GM21529 (cell line): ENCODE measurements at regions not wholly inside any gene's neighbourhood (a gene's known extent, or its start where the extent isn't known, plus 50 kb on each side); places are given as distances from the start of the nearest gene placed in this dataset.

Source experiments
- ATAC-seq: cut with Tn5 transposase; IDR thresholded peaks from one replicate; pipeline ENCODE4 v1.9.1; 2021; ENCODE audit not compliant: unreplicated experiment

GRCh38 chr6:153275997-153276396 lies 144.9 kb upstream of the RGS17 start:
- no peak for ATAC-seq

GRCh38 chr6:153272201-153272980 lies 141.3 kb upstream of the RGS17 start:
- no peak for ATAC-seq

GRCh38 chr6:153263489-153263888 lies 132.4 kb upstream of the RGS17 start:
- ATAC-seq: no peak

DNA sequence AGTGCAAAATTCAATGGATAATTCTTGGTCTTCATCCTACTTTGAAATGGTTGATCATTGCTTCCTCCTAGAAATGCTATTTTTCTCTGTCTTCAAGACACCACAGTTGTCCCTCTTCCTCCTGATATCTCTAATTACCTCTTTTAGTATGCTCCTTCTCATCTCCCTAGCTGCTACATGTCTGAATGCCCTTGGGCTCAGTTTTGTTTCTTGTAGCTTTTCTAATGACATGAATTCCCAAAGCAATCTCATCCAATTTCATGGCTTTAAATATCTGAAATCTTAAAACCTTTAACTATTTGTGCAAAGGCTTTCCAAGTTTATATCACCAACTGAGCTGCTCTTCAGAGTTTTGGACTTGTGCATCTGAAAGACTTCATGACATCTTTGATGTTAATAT lies 120.2 kb upstream of the RGS17 start:
- ATAC-seq: no peak

- ATAC-seq: no peak
These were observed 106.6 kb upstream of the RGS17 start for GRCh38 chr6:153237670-153238069.

GRCh38 chr6:153231048-153231646 lies 100.1 kb upstream of the RGS17 start:
- ATAC-seq: no peak

DNA sequence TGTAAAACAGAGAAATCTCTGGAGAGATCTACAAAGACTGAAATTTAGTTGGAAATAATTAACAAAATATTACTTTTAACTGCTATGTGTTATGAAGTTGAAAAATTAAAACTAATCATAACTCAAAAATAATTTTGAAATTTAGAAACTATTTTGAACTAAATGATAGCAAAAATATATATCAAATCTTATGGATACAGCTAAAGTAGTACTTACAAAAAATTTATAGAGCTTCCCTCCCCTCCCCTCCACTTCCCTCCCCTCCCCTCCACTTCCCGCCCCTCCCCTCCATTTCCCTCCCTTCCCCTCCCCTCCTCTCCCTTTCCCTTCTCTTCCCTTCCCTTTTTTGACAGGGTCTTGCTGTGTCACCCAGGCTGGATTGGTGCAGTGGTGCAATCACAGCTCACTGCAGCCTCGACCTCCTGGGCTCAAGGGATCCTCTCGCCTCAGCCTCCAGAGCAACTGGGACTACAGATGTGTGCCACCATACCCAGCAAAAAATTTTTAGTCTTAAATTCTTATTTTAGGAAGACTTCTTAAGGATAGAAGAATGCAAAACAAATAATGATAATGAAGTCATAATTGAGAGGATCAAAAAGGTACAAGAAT lies 87.2 kb upstream of the RGS17 start:
- ATAC-seq: no peak

DNA sequence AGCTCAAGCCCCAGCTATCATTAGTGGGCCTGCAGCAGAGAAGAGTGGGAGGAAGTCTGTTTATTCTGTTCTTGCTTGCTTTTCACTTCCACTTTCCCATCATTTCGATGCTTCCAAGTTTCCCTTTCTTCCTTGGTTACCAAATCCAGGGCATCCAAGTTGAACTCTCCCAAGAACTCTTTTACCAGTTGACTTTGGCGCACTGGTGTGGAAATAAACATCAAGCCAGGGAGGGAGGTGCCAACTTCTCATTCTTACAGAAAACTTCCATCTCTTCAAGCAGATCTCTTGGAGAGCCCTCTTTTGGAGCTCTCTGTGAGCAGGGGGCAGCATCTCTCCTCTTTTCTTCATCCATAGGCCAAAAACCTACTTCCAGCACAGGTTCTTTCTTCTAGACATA lies 85.7 kb upstream of the RGS17 start:
- ATAC-seq: no peak

- ATAC-seq: no peak
These were observed 84.2 kb upstream of the RGS17 start for GRCh38 chr6:153215242-153215641.

- no peak for ATAC-seq
These were observed 83.4 kb upstream of the RGS17 start for GRCh38 chr6:153214436-153214835.

DNA sequence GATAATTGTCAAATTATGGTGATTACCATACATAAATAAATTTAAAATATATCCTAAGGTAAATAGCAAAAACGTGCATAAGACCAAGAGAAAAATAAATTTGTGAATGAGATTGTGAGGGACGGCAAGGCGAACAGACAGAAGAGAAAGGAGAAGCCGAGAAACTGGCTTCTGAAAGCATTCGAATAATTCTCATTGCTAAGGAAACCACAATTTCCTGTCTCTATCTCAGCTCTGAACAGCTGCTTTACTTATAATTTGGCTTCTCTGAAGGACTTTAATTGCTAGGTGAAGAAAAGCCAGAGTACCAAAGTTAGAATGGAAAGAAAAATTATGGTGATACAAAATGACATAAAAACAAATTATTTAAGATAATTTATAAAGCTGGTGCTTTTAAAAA lies 79.0 kb upstream of the RGS17 start:
- ATAC-seq: peak; percentile 86

DNA sequence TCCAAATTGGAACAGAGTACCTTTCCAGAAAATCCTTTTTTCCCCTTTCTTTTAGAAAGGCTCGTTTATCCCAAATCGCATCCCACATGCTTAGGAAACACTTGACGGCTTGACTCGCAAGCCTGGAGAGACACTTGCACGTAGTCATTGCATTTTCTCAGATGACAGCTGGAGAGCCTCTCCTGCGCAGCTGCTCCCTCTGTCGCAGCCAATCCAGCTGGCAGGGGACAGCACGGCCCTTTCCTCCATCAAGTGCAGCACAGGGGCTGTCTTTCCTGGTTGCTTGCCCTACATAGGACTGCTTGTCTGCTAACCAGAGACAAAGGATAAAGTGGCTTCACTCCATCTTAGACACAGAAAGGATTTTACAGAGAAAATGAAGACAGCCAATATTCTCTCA lies 77.6 kb upstream of the RGS17 start:
- no peak for ATAC-seq

GRCh38 chr6:153207617-153208016 lies 76.5 kb upstream of the RGS17 start:
- ATAC-seq: no peak

- no peak for ATAC-seq
These were observed 75.9 kb upstream of the RGS17 start for GRCh38 chr6:153207006-153207405.

GRCh38 chr6:153192943-153193885 lies 62.1 kb upstream of the RGS17 start:
- no peak for ATAC-seq

GRCh38 chr6:153183925-153184324 lies 52.8 kb upstream of the RGS17 start:
- no peak for ATAC-seq
